Activated CD4-positive, CD25-positive, alpha-beta regulatory T cell treated with anti-CD3 and anti-CD28 coated beads, Interleukin-2, amount 50 U/mL, for 16 hours (primary cell): ENCODE measurements at regions not wholly inside any gene's neighbourhood (a gene's known extent, or its start where the extent isn't known, plus 50 kb on each side); places are given as distances from the start of the nearest gene placed in this dataset.

Experiments used
- DNase-seq: peaks from one replicate; pipeline ENCODE4 v3.0.0-alpha.2; 2020; ENCODE audit warnings: low read depth, low spot score

DNA sequence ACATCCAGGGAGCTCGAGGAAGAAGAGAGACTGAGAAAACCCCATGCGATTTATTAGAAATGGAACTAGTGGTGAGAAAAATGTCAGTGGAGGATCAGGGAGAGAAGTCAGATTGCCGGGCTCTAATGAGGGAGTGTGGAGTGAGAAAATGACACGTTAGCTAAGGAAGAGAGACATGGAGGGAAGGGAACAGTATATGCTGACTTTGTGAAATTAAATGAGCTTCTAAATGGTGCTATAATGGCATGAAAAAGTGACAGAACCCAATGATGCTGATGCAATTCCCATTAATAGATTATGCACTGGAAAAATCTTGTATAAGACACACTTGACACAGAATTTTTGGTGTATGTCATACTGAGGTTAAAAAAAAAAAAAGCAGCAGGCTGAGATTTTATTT lies 112.6 kb downstream of the HSPH1 start:
- DNase-seq: no peak

DNA sequence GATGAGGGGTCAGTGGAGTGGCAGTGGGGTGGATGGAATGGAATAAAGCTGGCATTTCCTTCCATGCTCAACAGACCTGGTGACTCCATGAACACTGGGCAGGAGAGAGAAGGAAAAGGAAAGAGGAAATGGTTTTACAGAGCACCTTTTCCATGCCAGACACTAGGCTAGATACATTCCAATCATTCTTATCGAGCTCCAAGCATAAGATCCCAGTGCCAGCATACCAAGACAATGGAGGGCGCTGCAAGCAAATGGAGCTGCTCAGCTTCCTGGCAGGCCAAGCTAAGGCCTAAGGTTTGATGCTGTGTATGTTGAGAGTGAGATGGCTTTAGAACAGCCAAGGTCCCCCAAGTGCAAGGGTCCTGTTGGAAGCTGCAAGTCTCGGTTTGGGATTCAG lies 113.2 kb downstream of the HSPH1 start:
- DNase-seq: no peak

DNA sequence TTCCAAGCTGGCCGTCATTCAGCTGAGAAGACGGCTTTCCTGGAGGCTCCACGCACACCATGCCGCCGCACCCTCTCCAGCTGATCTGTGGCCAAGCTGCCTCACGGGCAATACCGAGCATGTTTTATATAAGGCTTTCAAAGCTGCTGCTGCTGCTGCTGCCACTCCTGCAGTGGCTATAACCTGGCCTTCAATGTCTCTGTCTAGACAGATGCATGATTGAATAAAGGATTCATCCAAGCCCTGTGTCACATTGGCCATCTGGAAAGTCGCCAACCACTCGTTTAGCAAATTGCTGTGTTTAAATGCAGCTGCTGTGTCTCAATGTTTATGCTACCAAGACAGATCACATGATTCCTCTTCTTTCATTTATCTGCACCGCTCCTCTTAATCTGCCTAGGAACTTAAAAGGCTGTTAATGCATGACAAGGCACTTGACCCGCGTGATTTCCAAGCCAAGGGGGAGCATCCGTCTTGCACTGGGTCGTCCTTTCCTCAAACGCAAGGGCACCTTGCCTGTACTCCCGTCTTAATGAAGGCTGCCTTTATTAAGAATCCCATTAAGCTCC lies 114.3 kb downstream of the TEX26 start:
- DNase-seq: no peak

DNA sequence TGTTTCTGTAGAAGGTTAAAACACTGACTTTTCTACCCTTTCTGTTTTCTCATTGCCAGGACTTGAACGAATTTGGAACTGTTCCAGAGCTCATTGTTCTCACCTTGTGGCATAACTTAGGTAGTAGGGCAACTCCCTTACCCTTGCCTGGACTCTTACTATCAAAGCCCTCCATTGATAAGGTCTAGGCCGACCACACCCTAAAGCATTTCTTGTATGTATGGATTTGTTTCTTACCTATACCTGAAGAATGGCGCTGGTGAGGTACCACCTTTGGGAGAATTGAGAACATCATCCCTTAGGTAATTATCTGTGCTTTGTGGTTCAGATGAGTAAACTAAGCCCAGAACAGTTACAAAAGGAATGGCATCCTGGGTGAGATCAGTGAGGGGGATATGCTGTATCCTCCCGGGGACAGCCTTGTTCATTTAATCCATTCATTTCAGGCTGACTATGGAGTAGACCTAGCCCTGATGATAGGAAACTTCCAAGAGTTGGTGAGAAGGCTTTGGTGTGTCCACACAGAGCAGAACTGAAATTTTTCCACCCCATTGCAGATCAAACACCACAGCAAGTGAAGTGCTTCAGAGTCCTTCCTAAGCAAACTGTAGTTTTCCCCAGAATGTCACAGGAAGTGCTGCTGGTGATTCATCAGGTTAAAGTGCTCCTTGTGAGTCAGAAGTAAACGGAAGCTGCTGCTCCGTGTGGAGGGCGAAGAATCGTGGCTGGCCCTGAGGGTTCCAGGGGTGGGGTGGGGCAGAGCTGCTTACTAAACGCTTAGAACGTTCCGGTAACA lies 113.0 kb downstream of the TEX26 start:
- DNase-seq: peak; percentile 49

DNA sequence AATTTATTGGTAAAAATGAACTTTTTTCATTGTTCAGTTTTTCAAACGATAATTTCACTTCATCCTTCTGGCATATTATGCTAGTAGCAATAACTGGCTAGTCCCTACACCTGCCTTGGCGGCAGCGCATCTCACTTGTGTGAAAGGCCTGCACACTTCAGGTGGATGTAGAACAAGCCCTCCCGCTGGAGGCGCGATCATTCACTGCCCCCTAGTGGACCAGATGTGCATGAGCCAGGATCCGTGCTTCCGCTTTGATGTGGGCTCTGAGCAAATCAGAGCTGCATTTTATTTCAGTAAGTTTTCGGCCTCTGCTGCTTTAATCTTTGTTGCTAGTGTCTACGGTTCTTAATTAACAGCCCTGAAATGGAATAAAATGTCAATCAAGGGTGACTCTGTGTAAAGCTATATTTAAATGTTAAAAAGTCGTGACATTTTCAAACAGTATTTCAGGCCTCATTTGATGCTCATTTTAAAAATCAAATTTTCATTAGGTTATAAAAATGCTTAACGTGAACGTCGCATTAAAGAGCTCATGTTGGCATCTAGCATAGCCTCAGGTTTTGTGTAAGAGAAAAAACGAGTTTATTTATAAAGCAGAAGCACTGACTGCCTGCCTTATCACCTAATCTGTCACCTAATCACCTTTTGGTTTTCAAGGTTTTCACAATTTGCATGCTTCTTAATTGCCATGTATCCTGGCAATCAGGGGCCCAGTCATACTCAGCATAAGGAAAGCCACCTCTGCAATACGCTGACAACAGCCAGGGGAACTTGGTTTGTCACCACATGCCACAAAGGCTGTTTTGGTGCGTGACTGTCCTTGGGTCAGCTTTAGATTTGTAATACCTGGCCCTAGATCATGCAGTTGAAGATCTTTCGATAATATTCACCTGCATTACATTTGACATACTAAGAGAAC lies 112.2 kb downstream of the TEX26 start:
- DNase-seq: peak; percentile 72

DNA sequence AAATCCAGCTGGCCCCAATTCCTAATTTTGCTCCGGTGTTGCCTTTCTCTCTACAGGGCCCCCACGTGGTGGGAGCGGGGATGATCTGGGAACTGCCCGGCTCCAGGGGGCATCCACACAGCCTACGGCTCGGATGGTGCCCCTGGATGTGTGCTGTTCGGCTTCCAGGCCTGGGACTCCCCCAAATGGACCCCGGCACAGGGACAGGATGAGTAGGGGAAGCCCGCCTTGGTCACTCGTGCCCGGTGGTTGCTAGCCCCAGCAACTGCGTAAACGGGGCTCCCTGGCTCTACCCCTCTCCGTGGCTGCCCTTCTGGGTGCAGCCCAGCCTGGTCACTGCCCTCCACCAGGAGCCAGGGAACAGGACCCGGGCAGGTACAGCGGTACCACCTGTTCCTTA lies 111.5 kb downstream of the TEX26 start:
- DNase-seq: no peak

DNA sequence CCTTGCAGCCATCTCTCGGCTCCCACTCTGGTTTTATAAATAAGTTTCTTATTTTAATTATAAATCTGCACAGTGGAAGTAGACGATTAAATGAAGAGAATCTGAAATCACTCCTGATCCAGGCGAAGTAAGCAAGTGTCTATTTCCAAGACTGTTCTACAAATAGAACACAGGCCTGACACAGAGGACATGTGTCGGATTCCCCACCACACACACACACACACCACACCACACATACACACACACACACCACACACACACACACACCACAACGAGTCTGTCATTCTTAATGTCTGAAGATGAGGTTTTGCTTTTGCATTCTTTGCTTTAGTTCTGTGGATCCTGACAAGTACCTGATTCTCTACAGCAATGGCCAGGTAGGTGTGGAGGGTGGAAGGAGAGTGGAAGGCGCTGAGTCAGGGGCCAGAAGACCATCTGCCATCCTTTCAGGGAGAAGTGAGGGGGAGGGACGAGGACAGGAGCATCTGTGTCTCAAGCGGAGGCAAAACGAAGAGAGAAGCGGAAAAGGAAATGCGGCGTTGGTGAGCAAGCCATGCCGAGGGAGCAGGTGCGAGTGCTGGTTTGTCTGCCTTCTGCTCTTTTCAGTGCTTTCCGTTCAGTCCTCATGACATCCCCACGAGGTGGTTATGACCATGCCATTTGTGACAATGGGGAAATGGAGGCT lies 110.2 kb downstream of the TEX26 start:
- no peak for DNase-seq

DNA sequence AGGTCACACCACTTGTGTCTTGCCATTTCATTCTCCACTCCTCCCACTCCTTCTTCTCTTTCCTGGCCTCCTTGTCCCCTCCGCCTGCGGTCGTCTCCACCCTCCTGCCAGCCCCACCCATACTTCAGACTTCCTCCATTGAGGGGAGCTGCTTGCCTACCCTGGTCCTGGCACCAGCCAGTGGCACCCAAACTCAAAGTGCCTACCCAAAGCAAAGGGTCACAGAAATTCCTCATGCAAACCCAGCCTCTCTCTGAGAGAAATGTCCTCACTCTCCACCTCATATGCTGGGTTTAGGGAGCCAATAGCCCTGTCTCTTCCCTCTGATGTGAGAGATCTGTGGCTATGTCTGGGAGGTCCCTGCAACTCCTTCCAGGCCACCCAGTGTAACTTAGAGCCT lies 109.6 kb downstream of the TEX26 start:
- no peak for DNase-seq

DNA sequence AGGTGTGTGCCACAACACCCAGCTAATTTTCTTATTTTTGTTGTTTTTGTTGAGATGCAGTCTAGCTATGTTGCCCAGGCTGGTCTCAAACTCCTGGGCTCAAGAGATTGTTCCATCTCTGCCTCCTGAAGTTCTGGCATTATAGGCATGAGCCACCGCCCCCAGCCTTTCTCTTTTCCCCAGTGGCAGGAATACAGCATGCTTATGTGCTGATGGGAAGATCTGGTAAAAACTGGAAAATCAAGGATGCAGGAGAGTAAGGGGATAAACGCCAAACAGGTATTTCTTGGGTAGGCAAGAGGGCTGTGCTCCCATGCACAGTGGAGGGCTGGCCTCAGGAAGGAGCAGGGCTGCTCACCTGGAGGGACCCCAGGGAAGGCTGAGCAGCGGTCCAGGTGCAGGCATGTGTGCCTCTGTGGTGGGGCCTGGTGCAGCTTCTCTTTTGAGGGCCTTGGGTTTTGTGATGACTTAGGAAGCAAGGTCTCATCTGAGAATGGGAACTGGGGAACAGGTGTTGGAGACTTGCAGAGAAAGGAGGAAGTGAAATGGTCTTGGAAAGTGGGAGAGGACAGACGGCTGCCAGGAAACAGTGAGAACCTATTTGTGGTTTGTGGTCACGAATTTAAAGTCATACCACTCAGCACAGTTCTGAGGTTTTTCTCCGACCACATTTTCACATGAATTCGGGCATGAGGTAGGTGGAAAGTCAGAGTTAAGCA lies 106.5 kb downstream of the TEX26 start:
- DNase-seq: no peak

DNA sequence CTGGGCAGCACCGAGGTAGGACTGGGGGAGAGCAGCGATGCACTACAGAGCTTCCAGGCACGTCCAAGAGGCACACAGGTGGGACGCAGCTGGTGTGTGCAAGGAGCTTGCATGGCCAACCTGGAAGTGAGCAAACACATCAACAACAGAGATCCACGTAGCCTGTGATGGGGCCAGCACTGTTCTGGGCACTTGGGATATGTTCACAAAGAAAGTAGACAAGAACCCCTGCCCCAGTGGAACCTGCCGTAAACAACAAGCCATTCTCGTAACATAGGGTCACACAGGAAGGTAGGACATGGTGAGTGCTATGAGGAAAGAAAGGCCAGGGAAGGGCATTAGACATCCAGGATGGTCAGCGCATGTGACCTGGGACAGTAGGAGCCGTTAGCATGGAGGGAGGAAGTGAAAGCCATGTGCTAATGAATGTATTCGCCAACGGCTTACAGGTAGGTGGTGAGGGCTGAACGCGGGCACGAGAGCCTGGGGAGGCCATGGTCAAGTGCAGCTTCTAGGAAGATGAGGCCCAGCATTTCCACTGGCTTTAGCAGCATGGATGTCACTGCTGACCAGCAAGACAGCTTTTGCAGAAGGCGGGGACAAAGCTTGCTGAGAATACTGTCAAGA lies 105.5 kb downstream of the TEX26 start:
- DNase-seq: no peak

DNA sequence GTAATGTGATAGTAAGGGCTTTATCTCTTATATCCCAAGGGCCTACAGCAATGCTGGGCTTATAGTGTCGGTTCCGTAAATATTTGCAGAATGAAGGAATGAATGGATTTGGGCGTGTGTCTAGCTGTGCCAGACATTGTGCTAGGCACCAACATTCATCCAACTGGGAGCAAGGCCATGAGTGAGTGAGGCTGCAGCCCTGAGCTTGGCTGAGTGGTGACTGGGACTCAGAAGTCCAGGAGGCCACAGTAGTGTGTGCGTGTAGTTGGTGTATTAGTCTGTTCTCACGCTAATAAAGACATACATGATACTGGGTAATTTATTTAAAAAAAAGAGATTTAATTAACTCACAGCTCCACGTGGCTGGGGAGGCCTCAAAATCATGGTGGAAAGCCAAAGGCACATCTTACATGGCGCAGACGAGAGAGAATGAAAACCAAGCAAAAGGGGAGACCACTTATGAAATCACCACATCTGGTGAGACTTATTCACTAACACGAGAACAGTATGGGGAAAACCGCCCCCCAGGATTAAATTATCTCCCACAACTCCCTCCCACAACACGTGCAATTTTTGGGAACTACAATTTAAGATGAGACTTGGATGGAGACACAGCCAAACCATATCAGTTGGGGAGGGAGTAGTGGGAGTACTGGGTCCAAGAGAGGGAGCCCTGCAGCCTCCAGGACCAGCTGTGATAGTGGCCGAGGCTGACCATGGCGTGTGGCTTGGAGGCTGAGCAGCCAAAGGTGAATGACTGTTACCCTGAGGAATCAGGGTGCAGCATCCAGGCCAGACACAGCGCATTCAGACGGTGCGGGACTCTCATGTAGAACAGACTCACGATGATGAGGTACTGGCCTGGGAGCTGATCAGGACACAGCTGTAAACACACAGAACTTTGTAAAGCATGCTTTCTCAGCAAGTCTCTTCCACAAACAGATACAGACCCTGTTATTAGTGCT lies 104.6 kb downstream of the TEX26 start:
- DNase-seq: no peak

DNA sequence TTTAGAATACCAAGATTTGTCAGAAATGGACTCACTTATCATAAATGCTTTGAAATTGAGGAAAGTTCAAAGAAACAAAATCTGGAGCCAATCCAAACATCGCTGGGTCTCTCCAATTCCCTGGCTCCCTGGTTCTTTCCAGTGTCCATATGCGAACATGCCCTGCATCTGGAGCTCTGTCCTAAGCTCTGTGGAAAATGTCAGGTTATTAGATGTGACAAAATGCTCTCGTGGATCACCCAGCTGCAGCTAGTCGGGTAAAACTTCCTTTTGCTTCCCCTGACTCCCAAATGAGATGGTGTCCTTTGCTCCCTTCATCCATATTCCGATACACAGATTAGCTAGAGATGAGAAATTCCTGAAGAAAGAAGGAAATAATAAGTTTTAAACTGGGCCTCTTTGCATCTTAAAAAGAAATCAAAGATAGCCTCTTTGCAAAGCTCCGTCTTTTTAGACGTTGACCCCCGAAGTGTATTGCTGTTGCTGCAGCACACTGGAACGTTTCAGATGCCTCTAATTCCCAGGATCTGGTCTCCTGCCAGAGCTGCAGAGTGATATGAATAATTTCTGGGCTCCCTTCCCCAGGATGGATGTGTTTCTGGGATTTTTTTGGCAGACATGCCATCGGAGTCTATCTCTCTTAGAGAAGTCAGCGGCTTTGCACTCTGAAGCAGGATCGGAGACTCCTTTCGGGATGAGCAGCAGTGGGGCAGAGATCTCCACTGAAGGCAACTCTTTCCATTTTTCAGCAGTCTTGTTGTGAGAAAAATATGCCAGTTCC lies 102.9 kb downstream of the TEX26 start:
- no peak for DNase-seq

DNA sequence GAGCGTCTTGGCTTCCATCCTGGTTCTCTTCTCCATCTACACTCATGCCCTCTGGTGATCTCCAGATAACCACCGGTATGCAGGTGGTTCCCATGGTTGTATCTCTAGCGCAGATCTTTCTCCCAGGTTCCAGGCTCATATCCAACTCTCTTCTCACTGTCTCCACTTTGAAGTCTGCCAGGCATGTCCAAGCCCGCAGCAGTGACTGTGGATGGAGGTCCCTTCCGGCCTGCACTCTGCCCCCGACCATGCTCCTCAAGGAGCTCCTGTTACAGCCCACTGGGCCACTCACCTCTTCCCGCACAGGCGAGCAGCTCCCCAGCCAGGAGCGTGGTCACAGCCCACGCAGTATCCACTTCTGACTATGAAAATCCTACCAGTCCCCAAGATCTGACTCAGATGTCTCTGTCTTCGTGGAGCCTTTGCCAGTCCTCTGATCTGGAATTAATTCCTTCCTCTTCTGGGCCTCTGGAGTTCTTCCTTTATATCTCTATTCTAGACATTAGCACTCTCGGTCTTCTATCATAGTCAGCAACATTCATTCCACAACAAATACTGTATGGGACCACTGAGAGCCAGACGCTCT lies 100.2 kb downstream of the TEX26 start:
- DNase-seq: no peak

DNA sequence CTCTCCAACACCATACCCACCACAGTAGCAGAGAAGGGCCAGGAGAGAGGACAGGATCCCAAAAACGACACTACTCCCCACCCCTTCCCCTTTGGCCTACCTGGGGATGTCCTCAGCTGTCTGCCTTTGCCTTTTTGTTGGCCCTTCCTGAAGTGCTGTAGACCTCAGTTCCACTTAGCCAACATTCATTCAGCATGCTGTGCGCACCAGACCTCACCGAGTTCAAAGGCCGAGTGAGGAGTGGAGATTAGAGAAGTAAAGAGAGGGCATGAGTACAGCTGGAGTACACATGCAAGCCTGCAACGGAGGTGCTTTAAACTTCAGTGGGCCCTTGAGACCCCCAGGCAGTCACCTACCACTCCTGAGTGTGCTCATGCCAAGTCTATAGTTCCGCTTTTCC lies 99.0 kb downstream of the TEX26 start:
- DNase-seq: no peak

DNA sequence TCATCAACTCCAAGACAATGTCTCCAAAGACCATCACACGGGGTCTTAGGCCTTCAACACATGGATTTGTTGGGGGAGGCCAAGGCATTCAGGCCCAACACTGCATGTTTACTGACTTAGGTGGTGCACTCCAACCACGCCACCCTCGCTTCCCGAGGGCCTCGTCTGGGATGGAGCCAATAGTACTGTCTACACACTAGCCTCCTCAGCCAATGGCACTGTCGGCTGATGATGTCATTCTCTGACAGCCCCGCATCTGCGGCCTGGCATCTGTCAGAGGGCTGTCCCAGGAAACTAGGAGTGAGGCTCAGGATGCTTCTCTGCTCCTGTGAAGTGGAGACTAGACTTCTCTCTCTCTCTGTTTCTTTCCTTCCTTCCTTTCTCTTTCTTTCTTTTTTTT lies 96.6 kb downstream of the TEX26 start:
- no peak for DNase-seq

DNA sequence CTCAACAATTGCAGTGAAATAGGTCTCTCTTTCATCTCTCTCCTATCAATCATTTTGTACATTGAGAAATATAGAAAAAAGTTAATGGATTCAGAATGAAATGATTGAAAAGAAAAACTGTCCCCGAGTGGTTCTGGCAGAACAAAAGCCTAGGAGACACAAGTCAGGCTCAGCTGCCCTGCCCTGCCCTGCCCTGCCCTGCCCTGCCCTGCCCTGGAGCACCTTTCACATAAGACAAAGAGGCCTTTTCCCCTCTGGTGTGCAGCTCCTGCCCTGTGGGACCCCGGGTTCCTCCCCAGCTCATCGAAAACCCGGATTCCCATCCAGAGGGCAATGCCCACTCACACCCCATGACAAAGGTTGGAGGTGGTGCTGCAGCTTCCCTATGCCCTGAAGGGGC lies 94.7 kb downstream of the TEX26 start:
- DNase-seq: no peak
